GM21529 (cell line): ENCODE measurements at regions not wholly inside any gene's neighbourhood (a gene's known extent, or its start where the extent isn't known, plus 50 kb on each side); places are given as distances from the start of the nearest gene placed in this dataset.
"Not testable (repeated sequence)": the region's sequence is repeated elsewhere in the genome, so short reads cannot be mapped to it uniquely, and the experiment has no call there.

ENCODE experiments used
- ATAC-seq: cut with Tn5 transposase; IDR thresholded peaks from one replicate; pipeline ENCODE4 v1.9.1; 2021; ENCODE audit not compliant: unreplicated experiment

DNA sequence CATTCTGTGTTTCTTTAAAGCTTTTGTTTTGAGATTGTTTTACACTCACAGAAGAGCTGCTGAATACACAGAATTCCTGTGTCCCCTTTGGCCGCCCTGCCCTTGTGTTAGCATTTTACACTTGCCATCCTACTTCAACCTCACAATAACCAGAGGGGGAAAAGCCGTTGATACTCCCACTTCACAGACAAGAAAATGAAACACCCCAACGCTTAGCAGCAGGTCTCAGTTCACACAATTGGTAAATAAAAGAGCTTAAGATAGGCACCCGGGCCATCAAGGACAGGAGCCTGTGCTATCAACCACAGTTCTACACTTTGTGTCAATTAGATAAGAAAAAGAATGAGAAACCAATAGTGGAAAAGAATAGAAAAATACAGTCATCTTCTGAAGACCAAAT lies 178.0 kb downstream of the SYK start:
- ATAC-seq = no peak

DNA sequence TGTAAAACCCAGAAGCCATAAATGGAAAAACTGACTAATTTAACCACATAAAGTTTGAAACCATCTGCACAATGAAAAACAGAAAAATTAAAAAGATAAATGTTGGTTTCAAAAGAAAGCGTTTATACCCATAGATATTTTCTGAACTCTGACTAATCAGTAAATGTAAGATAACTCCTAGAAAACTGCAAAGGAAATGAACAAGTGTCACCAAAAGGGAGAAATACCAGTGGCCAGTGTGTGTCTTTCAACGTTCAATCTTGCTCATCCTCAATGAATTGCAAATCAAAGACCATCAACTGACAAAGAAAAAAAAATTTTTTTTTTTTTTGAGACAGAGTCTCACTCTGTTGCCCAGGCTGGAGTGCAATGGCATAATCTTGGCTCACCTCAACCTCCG lies 180.1 kb downstream of the SYK start:
- ATAC-seq = no peak

DNA sequence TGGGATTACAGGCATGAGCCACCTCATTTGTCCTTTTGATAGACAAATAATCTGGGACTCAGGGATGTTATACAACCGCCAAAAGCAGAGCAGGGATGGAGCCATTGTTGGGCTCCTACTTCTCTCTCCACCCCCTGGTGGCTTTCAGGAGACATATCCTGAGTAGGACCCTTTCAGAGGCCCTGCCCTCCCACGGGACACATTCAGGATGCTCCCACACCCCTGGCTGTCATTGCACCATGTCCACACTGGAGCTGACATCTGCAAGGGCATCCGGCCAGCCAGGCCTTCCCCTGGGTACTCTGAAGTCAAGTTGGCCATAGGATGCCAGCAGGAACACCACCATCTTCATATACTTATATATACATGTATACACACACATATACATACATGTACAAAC lies 181.8 kb downstream of the SYK start:
- no peak for ATAC-seq

DNA sequence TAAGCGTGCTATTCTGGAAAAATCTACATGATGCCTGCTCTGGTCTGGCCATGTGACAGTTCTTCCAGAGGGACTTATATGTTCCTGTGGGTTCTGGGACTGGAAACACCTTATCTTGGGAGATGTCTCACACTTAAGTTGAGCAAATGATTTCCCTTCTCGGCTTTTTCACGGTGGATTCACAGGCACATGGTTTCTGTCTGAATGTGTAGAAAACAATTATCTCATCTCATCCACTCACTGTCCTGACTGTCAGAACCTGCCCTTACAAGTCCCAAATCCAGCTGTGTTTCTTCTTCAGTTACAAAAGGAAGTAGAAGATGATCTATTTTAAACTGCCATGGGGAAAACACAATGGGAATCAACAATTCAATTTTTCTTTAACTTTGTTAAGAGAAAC lies 184.0 kb downstream of the SYK start:
- ATAC-seq = no peak

DNA sequence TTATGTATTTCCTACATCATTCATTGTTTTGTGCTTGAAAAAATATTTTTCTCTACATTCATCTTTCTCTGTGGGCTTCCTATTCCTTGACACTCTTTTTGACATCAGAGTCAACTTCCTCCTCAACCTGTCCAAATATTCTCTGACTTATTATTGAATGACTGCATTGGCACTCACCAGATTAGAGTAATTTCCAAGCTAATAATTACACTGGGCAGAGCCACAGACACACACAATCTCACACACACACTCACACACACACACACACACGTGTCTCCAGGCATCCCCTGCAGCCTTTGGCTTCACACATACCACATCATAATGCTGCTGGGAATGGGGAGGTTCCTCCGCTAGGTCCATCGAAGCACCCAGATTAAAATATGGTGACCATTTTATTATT lies 184.5 kb downstream of the SYK start:
- ATAC-seq = no peak

DNA sequence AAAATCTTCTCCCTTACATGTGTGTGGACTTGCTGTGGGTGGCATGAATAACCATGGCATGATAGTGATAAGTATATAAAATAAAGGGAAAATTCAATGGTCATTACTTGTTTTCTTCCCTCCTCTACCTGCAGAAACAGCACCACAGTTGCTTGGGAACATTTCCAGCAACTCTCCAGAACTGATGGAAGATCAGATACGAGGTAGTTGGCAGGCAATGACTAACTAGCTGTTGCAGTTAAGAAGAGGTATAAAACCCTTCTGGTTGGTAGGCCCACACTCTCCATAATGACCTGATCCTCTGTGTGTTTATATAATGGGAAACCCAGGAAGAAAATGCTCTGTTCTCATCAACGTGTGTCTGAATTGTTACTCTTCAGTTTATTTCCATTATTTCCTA lies 185.9 kb downstream of the SYK start:
- no peak for ATAC-seq

DNA sequence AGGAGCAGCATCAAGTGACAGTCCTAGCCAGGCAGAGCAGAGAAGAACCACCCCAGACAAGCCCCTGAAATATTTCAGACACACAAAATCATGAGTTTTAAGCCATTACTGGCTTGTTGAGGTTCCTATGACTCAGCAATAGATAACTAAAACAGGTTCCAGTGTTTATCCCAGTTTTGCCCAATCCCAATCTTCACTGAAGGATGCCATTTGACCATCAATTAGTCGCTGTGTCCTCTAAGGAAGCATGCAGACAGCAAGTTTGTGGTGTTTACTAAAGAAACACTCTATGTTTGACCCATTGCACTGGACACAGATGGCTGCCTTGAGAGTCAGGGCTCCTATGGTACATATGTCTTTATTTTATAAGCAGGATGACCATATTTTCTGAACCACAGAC lies 186.7 kb downstream of the SYK start:
- ATAC-seq = no peak

DNA sequence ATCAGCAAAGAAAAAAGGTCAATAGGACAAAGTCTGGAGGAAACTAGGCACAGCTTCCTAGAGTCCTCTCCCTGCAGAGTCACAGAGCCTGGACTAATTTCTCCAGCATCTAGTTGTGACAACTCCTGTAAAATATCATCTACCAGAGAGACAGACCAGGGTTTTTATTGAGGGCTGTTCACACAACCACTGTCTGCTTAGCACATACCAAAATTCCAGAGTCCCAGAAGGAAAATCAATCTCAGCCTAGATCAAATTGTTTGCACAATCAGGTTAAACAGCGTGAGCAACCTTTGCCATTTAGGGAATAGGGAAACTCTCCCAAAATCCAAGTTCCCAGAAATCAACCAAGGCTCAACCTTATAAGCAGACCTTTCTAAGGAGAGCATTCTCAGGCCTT lies 190.3 kb downstream of the SYK start:
- ATAC-seq = no peak

DNA sequence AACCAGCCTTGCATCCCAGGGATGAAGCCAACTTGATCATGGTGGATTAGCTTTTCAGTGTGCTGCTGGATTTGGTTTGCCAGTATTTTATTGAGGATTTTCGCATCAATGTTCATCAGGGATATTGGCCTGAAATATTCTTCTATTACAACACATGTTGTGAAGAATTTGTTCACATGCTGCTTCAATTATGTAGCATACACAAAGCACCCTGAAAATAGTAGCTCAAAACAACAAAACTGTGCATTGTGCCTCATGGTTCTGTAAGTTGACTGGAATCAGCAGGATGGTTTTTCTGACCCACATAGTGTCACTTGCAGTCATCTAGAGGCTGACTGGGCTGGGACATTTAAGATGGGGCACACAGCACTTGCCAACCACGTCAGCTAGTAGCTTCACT lies 193.9 kb downstream of the SYK start:
- no peak for ATAC-seq

DNA sequence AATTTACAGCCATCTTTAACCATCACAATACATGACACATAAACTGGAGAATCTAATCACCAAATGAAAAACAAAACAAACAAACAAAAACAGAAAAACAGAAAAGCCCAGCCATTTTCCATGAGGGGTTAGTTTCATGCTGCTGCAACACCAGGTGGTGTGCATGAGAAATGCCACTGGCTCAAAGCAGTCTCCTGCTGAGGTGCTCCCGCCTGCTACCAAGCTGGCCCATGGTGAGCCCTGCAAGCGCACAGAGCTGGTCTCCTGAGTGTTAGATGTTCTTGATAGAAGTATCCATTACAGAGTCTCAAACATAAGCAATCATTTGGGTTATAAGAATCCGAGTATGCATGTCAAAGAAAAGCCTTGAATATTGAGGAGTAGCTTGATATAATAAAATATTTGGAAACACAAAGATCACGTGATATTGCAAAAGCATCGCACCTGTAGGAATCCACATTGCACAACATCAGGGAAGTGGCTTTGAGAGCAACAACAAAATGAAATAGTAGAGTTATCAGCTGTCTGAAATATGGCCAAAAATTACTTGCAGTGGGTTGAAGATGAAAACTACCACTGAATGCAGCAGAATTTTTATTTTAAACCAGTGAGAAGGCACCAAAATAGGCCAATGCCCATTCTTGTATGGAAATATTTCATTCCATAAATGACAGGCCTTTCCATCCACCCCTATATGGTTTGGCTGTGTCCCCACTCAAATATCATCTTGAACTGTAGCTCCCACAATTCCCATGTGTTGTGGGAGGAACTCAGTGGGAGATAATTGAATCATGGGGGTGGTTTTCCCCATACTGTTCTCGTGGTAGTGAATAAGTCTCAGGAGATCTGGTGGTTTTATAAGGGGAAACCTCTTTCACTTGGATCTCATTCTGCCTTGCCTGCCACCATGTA lies 194.8 kb downstream of the SYK start:
- no peak for ATAC-seq

DNA sequence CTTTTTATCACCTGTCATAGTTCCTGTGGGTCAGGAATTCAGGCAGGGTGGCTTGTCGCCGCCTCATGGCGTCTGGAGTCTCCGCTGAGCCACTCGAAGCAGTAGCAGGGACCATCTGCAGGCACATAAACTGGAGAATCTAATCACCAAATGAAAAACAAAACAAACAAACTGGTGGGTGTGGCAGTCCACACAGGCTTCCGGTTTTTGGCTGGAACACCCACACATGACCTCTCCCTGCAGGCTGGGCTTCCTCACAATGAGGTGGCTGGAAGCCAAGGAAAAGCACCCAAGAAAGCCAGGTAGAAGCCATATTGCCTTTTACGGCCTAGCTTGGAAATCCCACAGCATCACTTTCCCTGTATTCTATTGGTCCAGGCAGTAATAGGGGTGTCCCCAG lies 197.0 kb downstream of the SYK start:
- ATAC-seq = no peak

DNA sequence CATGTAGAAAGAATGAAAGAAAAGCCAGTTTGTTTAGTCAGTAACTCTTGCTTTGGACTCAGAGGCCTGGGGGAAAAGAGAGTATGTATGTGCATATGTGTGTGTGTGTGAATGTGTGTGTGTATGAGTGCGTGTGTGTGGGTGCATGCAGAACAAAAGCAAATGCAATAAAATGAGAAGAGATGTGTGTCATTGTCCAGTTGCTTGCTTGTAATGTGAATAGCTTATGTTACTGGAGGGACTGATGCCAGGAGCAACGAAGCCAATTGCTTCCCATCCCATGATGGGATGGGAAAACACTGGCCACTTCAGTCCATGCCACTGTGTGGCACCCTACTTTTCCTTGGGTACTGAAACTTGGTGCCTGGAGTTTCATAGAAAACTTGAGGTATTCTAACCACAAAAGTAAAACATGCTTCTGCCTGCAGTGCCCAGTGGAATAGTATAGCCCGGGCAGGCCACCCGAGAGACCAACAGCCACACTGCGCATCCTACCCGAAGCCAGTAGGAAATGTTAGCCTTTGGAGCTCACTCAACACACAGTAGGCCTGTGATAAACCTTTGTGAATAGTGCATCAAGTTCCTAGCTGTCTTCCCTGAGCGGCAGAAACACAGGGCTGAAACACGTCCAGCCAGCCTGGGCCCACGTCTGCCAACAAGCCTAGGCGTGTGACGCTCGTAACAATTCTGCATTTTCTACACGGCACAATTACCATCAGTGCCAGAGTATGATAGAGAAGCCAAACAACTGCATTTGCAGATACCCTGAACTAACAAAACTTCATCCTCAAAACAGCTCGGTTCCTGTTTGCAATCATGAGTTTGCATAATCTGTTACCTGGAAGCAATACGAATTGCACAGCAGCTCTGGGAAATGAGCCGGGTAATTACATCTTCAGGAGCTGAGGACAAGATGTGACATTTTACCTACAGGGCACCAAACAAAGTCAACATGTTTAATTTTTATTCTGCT lies 198.1 kb downstream of the SYK start:
- ATAC-seq = no peak

DNA sequence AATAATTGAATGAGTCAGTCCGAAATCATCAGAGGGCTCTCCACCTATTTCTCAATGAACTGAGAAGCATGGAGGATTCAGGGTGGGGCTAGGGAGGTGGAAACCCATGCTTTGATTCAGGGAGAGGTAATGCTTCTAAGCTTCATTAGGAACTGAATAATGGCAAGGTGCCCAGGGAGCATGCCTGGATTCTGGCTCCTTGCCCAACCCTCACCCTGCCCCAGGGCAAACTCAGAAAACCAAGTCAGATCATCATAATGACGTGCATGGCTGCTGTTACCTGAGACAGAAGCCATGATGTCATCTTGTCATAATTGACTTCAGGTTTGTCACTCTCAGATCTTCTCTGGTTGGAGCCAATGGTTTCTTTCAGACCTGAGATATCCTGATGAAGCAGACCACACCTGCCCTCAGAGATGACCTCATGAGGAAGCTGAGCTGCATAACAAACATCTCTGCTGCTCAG lies 199.6 kb downstream of the SYK start:
- ATAC-seq = no peak

DNA sequence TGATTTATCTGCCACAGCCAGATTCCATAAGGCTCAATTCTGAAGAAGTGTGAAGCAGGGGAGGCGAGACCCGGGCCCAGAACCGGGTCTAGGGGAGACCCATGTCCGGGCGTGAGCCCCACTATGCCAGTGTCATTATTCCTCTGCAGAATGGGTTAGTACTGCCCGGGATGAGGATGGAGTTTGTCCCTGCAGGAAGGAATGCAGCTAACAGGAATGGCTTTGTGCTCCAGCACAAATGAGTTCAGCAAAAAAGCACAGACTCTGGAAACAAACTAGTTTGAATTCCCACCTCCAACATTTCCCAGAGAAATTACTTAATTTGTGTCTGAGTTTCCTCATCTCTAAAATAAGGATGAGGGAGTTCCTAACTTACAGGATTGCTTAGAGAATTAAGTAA lies 202.9 kb downstream of the SYK start:
- ATAC-seq = no peak

DNA sequence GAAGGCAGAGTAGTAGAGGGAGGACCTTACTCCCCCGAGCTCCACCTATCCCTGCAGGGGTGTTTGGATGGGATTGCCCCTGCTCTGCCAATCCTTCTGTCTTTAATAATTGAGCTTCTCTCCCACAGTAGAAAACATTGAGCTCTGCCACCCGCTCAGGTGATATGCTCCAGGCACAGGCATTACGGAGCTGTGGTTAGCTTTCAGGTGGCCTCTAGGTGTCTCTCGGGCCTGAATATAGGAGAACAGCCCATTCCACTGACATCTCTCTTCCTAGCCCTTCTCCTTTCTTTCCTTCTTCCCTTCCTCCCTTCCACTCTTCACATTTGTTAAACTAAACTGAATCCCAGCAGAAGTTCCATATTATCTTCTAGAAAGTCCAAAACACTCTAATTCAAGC lies 203.4 kb downstream of the SYK start:
- ATAC-seq = no peak

DNA sequence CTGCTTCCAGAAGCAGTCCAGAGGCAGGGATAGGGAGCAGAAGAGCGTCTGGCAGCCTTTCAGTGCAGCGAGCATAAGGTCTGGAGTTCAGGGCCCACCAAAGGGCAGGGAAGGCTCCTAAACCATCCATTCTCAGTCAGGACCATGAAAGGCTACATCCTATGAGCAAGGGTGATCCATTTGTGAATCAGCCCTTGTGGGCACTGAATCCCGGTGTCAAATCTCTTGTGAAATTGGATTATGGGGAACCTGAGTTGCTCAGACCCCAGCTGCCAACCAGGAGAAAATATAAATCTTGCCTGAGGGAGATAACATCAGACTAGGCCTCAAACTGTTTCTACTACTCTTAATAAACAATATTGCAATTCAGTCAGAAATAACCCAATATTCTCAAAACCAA lies 204.4 kb downstream of the SYK start:
- ATAC-seq = no peak

DNA sequence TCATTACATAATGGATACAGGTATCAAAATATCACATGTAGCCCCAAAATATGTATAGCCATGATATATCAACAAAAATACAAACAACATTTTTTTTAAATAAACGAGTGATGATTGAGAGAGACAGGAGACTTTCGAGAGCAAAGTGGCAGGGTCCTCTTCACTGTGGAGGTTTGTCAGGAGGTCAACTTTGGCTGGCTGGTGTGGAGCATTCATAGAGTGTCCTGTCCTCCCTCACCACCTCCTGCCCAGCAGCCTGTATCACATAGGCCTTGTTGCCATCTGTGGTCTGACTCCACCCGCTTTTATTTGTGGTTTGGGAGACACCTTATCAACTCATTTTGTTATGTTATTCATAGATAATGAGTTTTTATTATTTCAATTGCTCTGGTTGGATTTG lies 206.9 kb downstream of the SYK start:
- ATAC-seq = no peak

DNA sequence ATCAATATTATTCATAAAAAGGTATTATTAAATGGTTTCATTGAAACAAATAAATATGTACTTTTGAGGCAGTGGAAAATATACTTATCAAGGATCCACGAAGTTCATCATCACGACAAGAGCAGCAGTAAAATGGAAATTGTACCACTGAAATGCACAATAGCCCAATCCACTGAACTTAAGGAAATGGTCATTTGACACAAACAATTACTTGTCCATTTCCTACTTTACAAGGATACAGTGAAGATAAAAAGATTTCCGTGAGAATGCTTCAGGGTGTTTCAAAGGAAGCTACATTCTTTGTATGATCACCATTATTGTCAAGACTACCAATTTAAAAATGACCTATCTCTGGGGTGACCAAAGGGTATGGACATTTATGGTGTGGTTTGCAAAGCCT lies 210.3 kb downstream of the SYK start:
- no peak for ATAC-seq

DNA sequence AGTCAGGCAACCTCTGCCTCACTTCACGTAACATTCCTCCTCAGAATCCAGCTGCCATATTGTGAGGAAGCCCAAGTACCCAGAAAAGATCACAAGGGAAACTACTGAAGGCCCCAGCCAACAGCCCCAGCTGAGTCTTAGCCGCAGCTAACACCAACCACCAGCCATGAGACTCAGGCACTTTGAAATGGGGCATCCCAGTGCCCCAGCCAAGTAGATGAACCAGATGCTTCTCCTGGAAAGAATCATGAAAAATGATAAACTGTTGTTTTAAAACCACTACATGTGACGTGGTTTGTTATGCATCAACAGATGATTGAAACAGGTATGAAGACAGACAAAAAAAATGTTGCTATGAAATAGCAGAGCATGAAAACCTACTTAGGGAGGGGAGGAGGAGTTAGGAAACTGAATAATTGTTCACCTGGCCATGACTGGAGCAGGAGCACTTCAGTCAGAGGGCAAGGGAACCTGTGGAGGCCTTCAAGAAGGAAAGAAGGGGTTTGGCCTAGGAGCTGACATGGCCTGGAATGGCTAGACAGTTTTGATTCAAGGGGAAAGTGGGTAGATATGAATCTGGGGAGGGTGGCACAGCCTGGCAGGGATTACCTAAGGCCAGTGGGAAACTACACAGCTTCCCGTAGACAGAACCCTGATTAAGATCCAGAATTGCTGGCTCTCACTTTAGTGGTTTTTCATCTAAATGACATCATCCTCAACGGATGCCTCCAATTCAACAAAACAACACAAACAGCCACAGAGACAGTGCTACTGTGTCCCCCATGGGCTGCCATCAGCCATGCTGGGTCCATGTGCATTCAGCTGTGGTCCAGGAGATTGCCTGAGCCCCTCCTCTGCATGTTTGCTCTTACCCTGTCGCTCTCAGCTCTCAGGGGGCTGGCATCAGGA lies 211.6 kb downstream of the SYK start:
- ATAC-seq = no peak

DNA sequence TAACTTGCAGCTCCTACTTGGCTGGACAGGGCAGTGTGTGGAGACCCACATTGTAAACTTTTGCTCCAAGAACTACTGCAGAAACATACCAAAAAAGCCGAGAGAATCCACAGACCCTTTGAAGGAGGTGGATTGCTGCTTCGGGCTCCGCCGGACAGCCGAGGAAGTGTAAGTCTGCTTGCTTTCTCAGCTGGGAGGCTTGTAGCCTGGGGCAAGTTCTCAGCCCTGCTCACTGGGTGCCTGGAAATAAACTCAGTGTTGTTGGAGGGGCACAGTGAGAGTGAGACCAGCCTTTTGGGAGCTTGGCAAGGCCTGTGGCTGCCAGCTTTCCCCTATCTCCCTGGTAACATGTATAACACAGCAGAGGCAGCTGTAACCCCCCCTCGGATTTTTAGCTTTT lies 215.6 kb downstream of the SYK start:
- no peak for ATAC-seq

DNA sequence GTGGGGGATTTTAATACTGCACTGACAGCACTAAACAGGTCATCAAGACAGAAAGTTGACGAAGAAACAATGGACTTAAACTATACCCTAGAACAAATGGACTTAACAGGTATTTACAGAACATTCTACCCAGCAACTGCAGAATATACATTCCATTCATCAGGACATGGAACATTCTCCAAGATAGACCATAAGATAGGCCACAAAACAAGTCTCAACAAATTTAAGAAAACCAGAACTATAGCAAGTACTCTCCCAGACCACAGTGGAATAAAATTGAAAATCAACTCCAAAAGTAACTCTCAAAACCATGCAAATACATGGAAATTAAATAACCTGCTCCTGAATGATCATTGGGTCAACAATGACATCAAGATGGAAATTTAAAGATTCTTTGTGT lies 218.3 kb downstream of the SYK start:
- ATAC-seq = not testable (repeated sequence)
